GM19324 (cell line): ENCODE measurements at regions not wholly inside any gene's neighbourhood (a gene's known extent, or its start where the extent isn't known, plus 50 kb on each side); places are given as distances from the start of the nearest gene placed in this dataset.
"Not testable (repeated sequence)": the region's sequence is repeated elsewhere in the genome, so short reads cannot be mapped to it uniquely, and the experiment has no call there.

Experiments used
- ATAC-seq: cut with Tn5 transposase; IDR thresholded peaks from one replicate; pipeline ENCODE4 v1.9.1; 2021; ENCODE audit warnings: mild to moderate bottlenecking, moderate library complexity; ENCODE audit not compliant: unreplicated experiment, low FRiP score

GRCh38 chr6:22737331-22737730 is 168.0 kb downstream of the HDGFL1 start:
- ATAC-seq: no peak

GRCh38 chr6:22738194-22738593 is 168.8 kb downstream of the HDGFL1 start:
- no peak for ATAC-seq

GRCh38 chr6:22747571-22747970 is 178.2 kb downstream of the HDGFL1 start:
- ATAC-seq: no peak

GRCh38 chr6:22748681-22749080 is 179.3 kb downstream of the HDGFL1 start:
- no peak for ATAC-seq

- ATAC-seq: no peak
Observed at GRCh38 chr6:22749696-22750095, 180.3 kb downstream of the HDGFL1 start.

- ATAC-seq: no peak
Observed at GRCh38 chr6:22751223-22751622, 181.9 kb downstream of the HDGFL1 start.

GRCh38 chr6:22752522-22752921 is 183.2 kb downstream of the HDGFL1 start:
- no peak for ATAC-seq

GRCh38 chr6:22754061-22754460 is 184.7 kb downstream of the HDGFL1 start:
- no peak for ATAC-seq

- no peak for ATAC-seq
Observed at GRCh38 chr6:22755605-22756004, 186.2 kb downstream of the HDGFL1 start.

GRCh38 chr6:22756365-22756764 is 187.0 kb downstream of the HDGFL1 start:
- no peak for ATAC-seq

GRCh38 chr6:22764496-22764895 is 195.1 kb downstream of the HDGFL1 start:
- ATAC-seq: no peak

- no peak for ATAC-seq
Observed at GRCh38 chr6:22765015-22765414, 195.6 kb downstream of the HDGFL1 start.

- ATAC-seq: no peak
Observed at GRCh38 chr6:22766979-22767378, 197.6 kb downstream of the HDGFL1 start.

GRCh38 chr6:22770054-22770453 is 200.7 kb downstream of the HDGFL1 start:
- ATAC-seq: no peak

- no peak for ATAC-seq
Observed at GRCh38 chr6:22774129-22774528, 204.8 kb downstream of the HDGFL1 start.

- not testable (repeated sequence) for ATAC-seq
Observed at GRCh38 chr6:22778438-22778837, 209.1 kb downstream of the HDGFL1 start.

GRCh38 chr6:22779062-22779461 is 209.7 kb downstream of the HDGFL1 start:
- no peak for ATAC-seq

- no peak for ATAC-seq
Observed at GRCh38 chr6:22783931-22784330, 214.6 kb downstream of the HDGFL1 start.

- no peak for ATAC-seq
Observed at GRCh38 chr6:22784601-22785410, 215.4 kb downstream of the HDGFL1 start.

- no peak for ATAC-seq
Observed at GRCh38 chr6:22788038-22788437, 218.7 kb downstream of the HDGFL1 start.

- no peak for ATAC-seq
Observed at GRCh38 chr6:22789315-22789714, 219.9 kb downstream of the HDGFL1 start.

- no peak for ATAC-seq
Observed at GRCh38 chr6:22794844-22795243, 225.5 kb downstream of the HDGFL1 start.

GRCh38 chr6:22800451-22800850 is 231.1 kb downstream of the HDGFL1 start:
- no peak for ATAC-seq
